HCEC 1CT (cell line): ENCODE measurements at regions not wholly inside any gene's neighbourhood (a gene's known extent, or its start where the extent isn't known, plus 50 kb on each side); places are given as distances from the start of the nearest gene placed in this dataset.
"Not testable (repeated sequence)": the region's sequence is repeated elsewhere in the genome, so short reads cannot be mapped to it uniquely, and the experiment has no call there.

ENCODE experiments used
- DNase-seq: peaks from one replicate; pipeline ENCODE4 v3.0.0-alpha.2; 2017

DNA sequence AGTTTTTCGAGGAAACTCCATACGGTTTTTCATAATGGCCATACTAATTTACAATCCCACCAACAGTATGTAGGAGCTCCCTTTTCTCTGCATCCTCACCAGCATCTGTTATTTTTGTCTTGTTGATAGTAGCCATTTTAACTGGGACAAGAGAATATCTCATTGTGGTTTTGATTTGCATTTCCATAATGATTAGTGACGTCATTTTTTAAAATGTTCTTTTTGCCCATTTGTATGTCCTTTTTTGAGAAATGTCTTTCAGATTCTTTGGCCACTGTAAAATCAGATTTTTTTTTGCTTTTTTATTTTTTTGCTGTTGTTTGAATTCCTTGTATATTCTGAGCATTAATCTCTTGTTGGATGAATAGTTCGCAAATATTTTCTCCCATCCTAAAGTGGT lies 243.9 kb downstream of the TRIML1 start:
- DNase-seq: no peak

DNA sequence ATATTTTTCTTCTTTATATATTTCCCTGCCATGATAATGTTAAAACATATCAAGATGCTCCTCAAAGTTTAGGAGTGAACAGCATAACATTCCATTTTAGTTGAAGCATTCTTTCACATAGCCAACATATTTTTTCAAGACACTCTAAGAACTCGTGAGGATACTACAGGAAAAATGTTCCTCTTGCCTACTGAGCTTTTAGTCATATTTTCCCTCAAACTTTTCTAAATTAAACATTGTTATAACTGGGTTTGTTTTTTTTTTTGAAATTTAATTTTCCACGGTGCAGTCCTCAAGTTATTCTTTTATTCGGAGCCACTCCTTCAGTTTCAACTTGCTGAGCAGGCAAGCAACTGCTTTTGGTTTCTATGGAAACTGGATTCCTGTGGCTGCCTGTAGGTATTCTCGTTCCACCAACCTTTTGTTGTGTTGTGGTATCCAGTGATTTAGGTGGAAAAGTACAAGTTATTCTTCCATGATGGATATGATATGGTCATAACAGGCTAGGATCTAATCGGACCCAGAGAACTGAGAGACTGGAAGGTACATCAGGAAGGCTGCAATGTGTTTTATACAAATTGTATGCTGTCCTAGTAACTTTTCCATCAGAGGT lies 248.0 kb downstream of the TRIML1 start:
- DNase-seq: peak; percentile 10

DNA sequence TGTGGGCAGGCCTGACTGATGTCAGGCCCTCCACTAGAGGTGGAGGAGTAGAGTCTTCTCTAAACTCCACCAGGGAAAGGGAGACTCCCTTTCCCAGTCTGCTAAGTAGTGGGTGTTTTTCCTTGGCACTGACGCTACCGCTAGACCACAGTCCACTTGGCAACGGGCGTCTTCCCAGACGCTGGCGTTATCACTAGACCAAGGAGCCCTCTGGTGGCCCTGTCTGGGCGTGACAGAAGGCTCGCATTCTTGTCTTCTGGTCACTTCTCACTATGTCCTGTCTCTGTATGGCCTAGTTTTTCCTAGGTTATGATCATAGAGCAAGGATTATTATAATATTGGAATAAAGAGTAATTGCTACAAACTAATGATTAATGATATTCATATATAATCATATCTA lies 252.1 kb downstream of the TRIML1 start:
- not testable (repeated sequence) for DNase-seq

DNA sequence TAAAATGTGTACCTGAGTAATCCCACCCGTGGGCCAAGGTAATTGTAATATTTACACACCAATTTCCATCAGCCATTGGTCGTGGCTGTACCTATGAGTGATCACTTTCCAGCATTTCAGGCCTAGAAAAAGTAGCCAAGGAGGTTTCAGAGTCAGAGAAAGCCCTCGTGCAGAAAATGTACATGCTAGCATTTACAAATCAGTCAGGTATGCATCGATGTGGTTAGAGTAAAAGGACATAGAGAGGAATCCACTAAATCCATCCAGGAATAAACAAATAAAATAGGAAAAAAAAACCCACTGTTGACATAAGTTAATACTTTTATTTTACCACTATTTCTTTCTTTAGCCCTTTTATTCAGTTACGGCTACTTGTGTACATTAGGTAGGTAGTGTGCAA lies 256.8 kb downstream of the TRIML1 start:
- DNase-seq: peak; percentile 2

DNA sequence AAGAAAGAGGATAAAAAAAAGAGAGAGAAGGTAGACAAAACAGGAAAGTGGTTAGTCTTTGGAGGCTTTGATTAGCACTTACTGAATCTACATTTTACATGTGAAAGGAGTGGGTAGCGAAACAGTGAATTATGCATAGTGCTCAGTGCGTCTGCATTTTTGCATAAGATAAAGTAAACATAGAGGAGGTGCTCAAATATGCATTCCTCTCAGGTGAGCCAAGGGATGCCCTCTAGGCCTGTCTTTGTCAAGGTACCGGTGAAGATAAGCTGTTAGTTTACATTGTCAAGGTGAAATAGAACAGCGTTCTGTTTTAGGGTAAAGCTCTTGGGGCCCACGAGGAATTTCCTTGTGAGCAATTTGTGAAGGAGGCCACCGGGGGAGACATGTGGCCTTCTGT lies 260.6 kb downstream of the TRIML1 start:
- no peak for DNase-seq

DNA sequence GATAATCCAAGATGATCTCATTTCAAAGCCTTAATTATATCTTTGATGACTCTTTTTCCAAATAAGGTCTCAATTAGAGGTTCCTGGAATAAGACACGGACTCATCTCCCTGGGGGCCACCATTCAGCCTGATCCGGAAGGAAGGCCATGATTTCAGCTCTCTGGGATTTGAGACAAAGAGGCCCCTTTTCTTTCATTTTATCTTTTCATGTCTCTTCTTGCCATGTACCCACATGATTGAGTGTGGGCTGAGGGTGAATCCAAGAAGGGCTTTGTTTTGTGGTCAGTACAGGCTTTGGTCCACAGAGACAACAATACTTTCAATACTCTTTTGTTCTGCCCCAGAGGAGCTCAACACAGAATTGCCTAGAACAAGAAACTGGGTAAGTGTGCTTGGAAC lies 261.2 kb downstream of the TRIML1 start:
- no peak for DNase-seq

DNA sequence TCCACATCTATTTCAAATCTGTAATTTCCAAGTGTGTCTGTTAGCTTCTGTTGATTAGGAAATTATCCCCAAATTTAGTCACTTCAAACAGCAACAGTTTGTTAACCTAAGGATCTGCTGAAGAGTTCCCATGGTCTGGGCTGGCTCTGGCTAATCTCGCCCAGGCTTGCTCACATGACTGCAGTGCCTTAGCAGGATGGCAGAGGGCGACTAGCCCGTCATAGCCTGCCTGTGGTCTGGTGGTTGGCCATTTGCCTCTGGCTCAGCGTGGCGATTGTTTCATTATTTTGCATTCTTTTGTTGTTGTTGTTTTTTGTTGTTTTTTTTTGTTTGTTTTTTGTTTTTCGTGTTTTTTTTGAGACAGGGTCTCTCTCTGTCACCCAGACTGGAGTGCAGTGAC lies 264.0 kb downstream of the TRIML1 start:
- no peak for DNase-seq

DNA sequence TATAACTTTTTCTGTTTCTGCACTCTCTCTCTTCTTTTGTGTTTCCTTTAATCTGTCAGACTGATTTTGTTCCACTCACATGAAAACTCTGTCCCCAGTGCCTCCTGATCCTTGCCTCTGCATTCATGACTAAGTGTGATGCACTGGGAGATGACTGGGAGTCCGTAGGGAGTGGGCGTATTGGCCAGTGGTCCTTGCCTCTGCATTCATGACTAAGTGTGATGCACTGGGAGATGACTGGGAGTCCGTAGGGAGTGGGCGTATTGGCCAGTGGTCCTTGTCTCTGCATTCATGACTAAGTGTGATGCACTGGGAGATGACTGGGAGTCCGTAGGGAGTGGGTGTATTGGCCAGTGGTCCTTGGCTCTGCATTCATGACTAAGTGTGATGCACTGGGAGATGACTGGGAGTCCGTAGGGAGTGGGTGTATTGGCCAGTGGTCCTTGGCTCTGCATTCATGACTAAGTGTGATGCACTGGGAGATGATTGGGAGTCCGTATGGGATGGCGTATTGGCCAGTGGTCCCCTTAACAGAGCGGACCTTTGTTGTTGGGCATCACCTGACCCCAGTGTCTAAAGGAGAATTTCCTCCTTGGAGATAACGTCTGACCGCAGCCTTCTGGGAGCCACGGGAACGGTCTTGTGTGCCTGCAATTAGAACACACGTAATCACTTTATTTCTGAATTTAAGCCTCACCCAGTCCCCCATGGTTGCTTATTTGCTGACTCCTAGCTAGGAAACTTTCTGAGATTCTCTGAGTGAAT lies 266.0 kb downstream of the TRIML1 start:
- DNase-seq: peak; percentile 6

DNA sequence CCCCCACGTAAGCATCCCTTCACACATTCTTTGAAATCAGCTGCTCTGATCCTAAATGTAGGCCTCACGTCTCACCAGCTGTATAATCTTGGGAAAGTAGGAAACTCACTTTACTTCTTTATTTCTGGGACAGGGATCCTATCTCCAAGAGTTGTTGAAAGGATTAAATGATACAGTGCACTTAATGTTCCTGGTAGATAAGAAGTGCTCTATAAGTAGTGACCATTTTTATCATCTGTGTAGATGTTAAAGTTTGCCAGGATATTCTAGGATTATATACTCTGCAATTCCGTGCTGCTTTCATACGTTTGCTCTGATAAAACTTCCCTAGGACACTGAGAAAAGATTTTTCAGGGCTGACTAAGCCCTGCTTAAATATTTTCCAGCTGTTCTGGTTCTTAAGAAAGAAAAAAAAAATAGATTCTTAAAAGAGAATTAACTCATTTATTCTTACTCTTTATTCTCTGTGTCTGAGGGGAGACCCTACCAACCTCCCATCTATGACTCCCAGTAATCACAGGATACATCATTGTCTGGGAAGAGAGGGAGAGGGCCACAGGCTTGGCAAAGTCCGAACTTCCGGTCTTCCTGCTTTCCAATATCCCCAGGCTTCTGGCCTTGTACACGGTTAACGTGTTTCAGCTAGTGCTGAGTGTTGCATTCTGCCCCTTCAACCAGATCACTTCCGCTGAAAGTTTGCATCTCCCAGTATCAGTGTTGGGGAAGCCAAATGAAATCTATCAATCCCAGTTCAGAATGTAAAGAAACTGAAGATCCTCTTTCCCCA lies 269.2 kb downstream of the TRIML1 start:
- DNase-seq: peak; percentile 7

DNA sequence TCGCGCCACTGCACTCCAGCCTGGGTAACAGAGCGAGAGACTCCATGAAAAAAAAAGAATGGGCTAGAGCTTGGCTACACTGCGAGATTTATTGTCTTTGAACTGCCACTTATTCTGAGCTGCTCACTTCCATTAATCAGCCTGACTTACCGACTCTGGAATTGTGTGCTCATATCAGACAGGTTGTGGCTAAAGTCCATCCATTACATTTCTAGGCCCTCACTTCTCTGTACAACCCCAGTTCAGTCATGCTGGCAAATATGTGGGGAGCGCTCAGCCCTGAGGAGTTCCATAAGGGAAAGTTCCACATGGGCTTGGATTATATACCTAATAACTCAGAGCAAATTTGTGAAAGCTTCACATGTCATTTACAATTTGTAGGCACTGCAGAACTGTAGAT lies 270.6 kb downstream of the TRIML1 start:
- no peak for DNase-seq

DNA sequence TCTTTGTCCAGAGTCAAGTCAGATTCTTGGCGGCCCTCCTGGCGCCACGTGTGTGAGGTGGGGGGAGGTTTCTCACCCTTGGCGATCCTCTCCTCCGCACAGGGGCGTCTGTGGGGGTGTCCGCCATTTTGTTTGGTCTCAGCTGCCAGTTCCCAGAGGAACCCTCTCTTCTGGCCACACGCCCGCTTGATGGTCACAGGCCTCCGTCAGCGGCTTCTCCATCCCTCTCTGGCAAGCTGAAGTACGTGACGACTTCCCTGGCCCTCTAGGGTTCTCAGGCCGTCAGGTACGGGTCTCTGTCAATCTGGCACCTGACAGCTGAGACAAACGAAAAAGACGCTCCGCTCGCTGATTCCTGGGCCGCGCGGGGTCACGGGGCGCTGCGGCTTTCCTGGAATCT lies 272.6 kb downstream of the TRIML1 start:
- DNase-seq: no peak

DNA sequence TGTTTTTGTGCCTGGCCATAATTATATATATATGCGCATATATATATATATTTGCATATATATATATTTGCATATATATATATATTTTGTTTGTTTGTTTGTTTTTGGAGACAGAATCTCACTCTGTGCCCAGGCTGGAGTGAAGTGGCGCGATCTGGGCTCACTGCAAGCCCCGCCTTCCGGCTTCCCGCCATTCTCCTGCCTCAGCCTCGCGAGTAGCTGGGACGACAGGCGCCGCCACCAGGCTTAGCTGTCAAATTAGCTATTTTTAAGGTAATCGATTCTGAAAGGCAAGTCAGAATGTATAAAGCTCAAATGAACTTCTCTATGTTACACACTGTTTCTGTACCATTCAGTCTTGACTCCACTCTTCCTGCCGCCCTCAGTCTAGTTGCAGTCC lies 273.3 kb downstream of the TRIML1 start:
- DNase-seq: no peak

DNA sequence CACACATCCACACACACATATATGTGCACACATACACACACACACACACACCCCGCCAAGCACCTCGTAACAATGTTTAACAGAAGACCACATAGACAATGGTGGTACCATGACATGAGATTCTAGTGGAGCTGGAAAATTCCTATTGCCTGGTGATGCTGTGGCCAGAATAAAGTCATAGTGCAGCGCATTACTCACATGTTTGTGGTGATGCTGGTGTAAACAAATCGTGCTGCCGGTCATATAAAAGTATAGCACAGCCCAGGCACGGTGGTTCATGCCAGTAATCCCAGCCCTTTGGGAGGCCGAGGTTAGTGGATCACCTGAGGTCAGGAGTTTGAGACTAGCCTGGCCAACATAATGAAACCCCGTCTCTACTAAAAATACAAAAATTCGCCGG lies 275.2 kb downstream of the TRIML1 start:
- peak; percentile 15 for DNase-seq

DNA sequence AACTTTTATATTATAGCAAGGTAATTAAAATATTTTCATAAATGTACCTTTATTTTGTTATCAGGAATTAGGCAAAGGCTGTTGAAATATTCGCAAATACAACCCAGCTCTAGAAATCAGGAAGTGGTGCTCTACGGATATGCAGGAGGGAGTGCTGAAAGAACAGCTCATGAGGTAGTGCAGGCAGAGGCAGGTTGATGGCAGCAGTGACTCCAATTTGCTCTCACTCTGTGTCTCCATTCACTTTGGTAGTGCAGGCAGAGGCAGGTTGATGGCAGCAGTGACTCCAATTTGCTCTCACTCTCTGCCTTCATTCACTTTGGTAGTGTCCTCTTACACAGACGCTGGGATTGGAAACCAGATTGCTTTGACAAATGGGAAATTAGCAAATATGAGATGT lies 277.9 kb downstream of the TRIML1 start:
- no peak for DNase-seq

DNA sequence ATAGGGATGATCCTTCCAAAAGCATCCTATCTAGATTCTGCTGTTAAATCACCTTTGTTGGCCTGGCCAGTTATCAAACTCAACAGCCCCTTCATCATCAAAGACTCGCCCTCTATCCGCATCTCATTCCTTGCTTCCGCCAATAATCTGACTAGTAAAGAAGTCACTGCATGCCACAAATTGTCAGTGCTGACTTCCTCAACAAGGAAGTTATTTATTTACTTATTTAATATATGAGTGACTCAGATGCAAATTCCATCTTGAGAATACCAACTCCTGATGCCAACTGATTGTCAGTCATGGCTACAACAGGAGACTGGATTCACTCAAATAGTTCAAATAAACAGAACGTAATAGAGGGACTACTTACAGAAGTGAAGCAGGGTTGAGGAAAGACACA lies 283.8 kb downstream of the TRIML1 start:
- DNase-seq: no peak

DNA sequence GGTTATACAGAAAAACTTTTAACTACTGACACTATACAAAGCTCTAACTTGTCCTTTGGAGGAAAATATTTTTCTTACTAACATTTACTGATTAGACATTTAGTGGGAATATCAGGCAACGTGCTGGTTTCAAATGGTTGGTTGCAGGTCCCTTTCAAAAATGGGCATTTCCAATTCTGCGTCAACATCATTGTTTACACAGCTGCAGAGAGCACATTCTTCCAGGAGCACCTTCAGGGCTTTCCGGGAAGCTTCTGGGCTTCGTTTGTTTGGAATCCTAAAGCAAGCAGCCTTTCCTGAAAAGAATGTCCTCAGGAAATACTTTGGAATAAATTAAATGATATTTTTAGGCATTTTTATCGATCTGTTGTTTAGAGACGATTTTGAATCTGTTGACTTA lies 289.7 kb downstream of the TRIML1 start:
- DNase-seq: no peak

DNA sequence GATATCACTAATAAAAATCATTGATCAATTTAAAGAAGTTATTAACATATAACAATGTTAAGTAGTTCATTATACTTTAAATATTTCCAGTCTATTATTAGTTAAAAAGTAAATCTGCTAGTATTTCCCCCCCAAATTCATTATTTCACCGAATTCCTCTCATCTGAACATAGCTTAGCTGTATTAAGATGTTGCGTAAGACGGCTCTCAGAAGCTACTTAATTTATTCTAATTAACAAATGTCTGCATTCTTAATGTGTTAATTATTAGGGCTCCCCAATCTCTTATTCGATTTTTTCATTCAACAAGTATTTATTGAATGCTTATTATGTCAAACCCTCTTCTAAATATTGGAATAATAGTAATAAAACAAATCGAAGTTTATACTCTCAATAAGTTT lies 290.7 kb downstream of the TRIML1 start:
- DNase-seq: no peak

DNA sequence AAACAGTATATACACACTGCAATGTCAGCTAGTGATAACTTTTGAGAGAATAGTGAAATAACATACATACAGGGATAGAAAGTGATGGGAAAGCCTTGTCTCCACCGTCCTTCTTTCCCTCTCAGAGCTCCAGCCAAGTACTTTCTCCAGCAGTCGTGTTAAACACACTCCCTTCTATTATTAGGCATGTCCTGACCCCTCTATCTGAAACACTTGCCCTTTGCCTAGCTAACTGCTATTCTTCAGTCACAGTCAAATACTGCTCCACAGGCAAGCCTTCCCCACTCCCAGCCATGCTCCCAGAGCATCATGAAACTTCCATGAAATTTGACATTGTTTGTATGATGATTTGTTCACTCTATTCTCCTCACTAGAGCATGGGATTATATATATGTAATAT lies 291.1 kb downstream of the TRIML1 start:
- DNase-seq: no peak

DNA sequence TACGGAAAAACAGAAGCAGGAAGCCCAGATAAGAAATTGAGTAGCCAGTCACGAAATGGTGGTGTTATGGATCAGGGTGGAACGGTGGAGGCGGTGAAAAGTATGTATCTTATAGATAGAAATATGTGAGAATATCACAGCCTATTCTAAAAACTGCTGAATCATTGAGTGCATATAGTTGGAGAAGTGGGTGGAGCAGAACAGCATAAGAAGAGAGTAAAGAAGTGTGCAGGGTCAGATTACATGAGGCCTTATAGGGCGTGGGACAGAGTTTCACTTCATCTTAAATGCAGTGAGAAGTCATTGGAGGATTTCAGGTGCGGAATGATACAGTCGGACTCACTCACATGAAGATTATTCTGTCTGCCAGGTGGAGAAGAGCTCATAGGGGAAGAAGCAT lies 293.1 kb downstream of the TRIML1 start:
- no peak for DNase-seq

DNA sequence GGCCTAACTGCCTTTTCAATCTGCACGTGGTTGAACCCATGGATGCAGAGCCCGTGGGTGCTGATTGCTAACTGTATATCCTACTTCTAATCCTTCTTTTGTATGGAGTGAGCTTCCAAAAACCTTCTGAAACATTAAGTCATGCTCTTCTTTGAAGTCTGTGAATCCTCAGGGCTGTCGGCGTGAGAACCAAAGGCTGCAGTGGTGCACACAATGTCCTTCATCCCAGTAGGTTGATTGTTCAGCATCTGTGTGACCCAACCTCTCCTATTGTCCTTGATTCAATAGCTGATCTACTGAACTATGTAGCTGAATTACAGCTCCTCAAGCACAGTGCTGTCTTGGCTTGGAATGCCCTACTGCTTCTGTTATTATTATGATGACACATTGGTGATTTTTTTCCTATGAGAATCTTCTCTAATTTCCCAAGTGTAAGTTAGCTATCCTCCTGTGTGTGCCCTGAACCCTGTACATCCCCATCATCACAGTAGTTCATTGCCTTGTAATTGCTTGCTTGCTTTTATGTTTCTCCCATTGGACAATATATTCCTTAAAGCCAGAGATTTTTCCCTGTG lies 294.6 kb downstream of the TRIML1 start:
- DNase-seq: no peak

DNA sequence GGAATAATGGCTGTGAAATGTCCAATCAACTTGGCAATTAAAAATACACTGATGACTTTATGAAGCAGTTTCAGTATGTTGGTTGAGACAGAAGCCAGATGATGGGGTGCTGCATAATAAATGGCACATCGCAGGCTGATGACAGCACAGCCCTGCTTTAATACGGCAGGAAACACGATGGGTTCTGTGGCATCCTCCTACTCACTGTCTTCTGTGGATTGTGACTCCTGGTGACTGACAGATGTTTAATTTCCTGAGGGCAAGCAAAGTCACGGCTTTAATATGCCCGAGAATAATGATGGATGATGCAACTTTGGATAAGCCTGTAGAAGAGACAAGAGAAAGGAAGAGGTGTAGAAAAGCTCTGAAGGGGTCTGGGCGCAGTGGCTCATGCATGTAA lies 295.4 kb downstream of the TRIML1 start:
- no peak for DNase-seq

DNA sequence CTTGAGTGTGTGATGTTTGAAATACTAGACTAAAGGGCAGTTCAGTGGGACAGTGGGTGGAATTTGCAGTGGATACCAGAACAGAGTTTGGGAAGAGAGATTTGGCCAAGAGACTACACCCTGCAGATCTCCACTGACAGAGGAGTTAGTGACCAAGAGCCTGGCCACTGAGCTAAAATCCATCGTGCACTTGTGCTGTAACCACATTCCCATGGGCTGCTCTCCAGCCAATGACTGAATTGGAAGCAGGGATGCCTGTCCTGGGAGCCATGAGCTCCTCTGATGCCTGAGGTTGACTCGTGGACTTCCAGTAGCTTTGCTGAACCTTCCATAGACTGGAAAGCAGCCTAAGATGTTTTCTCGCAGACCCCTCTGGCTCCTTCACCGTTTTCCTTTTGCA lies 296.1 kb downstream of the TRIML1 start:
- no peak for DNase-seq

DNA sequence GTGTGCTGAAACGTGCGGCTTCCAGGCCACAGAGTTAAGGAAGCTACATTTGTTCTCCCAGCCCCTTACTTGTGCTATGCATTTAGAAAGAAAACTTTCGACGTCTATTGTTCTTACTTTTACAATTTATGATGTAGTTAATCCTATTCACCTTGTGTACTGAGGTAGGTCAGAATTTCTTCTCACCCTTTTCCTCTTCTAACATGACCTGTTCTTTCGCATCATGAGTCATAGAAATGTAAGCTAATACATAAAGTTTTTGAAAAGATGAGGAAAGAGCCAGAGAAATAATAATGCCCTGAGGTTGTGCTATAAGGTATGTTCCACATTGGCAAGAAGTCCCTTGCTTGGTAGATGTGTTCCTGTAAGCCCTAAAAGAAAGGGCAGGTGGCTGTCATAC lies 298.3 kb downstream of the TRIML1 start:
- no peak for DNase-seq

DNA sequence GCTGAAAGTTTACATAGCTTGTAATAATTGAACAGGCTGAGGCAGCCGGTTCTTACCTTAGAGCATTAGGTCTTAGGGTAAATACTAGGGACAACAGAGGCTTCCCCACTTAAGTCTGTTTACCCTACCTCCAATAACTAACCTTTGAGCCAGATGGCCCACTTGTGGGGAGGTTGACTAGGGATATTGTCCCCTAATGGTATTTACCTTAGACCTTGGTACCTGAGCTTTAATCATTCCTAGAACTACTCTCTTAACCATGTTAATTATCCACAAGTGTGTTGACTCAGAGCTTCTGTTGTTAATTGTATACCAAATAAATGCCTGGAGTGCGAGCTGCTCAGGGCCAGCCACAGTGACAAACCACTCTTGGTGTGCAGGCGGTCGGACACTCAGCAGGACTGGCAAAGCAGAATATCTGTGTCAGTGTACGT lies 299.2 kb downstream of the TRIML1 start:
- DNase-seq: not testable (repeated sequence)
